ENCODE measurements at regions not wholly inside any gene's neighbourhood (a gene's known extent, or its start where the extent isn't known, plus 50 kb on each side); places are given as distances from the start of the nearest gene placed in this dataset.

DNA sequence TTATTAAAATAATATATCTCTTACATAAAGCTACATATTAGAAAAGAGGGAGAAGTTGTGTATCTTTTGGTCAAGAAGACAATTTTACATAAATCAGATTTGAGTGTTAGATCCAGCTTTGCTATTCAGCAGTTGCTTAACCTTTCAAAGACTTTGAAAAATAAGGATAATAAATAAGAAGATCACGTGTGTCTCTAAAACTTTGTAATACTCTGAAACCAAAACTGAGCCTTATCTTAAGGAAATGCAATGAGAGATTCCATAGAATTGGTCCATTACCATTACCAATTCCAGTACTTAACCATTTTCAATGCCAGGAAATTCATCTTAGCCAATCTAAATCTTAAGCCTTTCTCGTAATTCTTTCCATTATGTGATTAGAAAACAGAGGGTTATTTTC, 89.2 kb upstream of the COL5A2 start:
- no peak for DNase-seq

DNA sequence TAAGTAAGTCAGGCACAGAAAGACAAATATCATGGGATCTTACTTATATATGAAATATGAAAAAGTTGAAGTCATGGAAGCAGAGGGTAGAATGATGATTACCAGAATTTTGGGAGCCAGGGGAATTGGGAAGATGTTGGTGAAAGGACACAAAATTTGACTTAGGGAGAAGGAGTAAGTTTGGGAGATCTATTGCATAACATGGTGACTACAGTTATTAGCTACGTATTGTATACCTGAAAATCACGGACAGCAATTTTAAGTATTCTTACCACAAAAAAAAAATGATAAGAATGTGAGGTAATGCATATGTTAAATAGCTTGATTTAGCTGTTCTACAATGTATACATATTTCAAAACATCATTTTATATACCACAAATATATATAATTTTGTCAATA, 94.2 kb upstream of the COL5A2 start:
- DNase-seq, result no peak

GRCh38 chr2:189274361-189274760, 94.8 kb upstream of the COL5A2 start:
- DNase-seq, result no peak

GRCh38 chr2:189276277-189276676, 96.7 kb upstream of the COL5A2 start:
- DNase-seq, result no peak

DNA sequence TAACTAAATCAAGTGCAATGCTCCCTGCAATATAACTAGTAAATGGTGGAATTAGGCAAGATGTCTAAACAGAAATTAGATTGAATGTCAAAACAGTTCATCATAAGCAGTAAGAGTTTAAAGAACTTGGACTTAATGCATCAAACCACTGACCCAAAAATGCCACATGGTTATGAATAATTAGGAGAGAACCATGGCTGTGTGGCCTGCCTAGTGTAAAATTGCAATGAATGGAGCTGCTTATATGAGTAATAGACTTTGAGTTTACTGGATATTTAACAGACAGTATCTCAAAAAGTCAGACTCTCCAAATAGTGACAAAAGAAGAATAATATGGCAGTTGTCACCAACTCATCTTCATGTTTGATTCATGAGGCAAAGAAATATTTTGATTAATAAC, 101.6 kb upstream of the COL5A2 start:
- no peak for DNase-seq

DNA sequence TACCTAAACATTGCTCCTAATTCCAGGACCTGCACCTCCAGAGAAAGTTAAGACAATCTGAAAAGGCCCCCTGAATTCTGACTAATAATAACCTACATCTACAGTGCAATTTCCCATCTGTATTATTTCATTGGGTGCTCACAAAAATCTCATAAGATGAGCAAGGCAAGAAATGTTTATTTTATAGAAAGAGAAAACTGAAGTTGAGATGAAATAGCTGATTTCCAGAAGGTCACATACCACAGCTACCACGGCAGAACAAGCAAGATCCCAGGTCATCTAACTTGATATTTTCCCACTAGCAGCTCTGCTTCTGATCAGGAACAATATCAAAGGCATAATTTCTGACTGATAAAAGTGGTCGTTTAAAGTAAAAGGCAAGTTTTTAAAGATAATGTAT, 105.8 kb upstream of the COL5A2 start:
- no peak for DNase-seq

DNA sequence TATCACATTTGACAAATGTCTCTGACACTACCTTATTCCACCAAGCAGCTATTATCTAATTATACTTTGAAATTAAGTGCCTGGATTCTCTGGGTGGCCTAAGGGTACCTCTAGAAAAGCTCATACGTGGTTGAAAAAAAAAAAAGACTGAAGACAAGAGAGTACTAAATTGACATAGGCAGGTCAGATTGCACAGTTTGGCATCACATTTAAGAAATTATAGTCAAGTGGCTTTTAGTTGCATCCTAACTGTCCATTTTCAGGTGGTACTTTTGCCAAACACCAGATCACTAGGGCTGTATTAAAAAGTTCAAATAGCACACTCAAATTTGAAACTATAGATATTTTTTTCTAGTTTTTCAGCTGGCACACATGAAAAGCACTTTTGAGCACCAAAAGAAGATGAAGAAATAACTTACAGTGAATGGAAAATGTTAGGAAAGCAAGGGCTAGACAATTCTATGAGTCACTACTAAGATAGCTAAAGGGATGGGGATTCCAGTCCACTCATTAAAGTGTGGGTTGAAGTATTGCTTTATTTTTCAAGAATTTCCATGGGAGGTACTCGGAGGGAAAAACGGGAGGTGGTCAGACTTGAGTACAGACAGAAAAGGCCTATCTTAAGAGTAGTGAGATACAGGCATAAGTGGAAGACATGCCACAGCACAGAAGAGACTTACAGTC, 106.5 kb upstream of the COL5A2 start:
- no peak for DNase-seq

DNA sequence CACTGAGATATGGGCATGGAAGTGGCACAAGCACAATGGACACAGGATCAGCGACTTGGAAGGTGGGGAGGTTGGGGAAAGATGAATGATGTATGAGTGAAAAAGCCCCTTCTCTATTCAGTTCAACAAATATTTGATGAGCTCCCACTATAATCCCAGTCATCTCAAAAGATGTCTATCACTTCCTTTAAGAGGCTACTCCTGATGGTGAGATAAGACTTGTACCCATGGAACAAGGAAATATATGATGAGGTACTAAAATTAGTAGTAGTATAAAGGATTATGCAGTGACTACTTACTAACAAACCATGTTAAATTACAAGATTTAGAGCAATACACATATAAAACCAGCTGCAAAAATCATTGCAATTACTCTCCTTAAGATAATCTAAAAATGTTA, 107.8 kb upstream of the COL5A2 start:
- DNase-seq, result no peak

DNA sequence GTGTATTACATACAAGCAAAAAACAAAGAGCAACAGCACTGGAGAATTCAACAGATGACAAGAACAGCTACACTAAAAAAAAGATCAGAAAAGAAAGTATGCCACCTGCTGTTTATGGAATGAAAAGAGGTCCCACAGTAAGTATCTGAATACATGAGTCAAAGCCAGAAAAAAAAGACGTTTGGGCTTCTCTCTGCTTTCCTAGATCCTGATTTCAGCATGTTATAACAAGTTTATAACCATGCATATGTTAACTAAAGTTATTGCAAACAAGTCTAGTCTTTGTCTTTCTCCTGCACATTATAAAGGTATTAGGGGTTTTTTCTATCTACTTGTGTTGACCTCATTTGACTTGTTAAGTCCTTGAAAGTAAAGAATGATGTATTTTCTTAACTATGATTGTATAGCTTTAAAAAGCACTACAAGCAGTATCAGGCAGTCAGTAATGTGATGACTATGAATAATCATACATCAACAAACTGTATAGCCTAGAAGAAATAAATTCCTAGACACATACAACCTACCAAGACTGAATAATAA, 108.5 kb upstream of the COL5A2 start:
- peak; percentile 4 for DNase-seq

GRCh38 chr2:189291460-189291859, 111.9 kb upstream of the COL5A2 start:
- DNase-seq, result no peak

GRCh38 chr2:189293164-189293563, 113.6 kb upstream of the COL5A2 start:
- DNase-seq, result no peak

DNA sequence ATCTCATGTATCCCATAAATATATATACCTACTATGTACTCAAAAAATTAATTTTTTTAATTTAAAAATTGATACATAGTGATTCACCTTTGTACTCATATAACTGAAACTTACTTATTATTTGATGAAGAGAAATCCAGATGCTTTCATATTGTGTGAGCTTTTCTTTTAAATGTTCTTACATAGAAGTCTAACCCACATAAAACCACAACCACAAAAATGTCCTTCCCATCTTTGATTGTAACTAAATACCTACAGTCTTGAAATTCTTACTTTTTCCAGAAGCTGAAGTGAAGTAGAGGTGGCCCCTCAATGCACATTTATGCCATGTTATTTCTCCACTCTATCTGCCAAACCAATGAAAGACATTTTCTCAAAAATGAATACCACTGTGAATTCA, 117.9 kb upstream of the COL5A2 start:
- DNase-seq, result no peak

- no peak for DNase-seq
These were observed 118.5 kb upstream of the COL5A2 start for GRCh38 chr2:189298038-189298437.

GRCh38 chr2:189298481-189298880, 118.9 kb upstream of the COL5A2 start:
- DNase-seq, result no peak

DNA sequence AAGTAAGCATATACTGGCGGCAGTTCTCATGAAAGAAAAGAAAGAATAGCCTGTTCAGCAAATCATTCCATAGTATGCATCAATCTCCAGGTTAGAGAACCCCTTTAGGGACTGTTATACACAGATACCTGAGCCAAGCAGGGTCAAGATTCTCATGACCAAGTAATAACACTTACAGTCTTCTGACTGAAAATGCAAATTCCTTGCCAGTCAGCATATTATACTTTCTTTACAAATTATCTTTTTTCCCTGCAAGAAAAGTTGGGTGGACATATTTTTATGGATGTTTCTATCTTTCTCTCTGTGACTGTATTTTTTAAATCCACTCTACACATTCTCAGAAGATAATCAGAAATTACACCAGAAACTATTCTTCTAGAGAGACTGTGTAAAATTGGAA, 120.4 kb upstream of the COL5A2 start:
- DNase-seq, result no peak

DNA sequence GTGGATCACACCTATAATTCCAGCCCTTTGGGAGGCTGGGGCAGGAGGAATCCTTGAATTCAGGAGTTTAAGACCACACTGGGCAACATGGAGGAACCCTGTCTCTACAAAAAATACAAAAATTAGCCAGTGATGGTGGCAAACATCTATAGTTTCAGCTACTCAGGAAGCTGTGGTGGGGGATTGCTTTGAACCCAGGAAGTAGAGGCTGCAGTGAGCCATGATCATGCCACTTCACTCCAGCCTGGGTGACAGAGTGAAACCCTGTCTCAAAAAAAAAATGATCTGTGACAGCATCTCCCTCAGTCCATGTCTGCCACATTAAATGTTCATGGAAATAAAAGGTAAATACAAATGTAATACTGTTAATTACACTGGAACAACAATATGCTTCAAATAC, 121.4 kb upstream of the COL5A2 start:
- DNase-seq, result no peak

DNA sequence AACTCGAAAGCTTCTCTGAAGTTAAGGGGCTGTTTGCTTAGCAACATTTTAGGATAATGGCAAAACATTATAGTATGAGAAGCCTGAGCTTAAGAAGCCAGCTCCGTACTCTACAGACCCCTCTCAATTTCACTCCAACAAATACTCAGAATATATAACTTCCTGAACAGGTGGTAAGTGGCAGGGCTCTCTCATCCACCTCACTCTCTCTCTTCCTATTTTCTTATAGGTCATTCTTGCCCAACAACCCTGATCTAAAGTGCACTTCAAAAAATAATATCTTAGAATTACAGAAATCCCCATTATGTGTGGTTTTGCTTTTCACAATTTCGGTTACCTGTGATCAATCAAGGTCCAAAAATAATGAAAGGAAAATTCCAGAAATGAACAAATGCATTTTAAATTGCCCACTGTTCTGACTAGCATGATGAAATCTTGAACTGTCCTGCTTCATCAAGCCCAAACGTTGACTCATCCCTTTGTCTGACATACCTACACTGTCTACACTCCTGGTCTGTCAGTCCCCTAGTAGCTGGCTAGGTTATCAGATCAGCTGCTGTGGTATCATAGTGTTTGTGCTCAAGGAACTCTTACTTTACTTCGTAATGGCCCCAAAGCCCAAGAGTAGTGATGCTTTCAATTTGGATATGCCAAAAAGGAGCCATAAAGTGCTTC, 122.8 kb upstream of the COL5A2 start:
- no peak for DNase-seq

DNA sequence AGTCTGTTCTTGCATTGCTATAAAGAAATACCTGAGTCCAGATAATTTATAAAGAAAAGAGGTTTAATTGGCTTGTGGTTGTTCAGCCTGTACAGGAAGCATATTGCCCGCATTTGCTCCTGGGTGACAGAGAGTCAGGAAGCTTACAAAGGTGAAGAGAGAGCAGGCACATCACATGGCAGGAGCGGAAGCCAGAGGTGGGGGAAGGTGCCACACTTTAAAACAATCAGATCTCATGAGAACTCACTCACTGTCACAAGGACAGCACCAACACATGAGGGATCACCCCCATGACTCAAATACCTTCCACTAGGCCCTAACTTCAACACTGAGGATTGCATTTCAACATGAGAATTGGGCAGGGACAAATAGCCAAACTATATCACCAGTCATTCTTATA, 124.8 kb upstream of the COL5A2 start:
- no peak for DNase-seq

DNA sequence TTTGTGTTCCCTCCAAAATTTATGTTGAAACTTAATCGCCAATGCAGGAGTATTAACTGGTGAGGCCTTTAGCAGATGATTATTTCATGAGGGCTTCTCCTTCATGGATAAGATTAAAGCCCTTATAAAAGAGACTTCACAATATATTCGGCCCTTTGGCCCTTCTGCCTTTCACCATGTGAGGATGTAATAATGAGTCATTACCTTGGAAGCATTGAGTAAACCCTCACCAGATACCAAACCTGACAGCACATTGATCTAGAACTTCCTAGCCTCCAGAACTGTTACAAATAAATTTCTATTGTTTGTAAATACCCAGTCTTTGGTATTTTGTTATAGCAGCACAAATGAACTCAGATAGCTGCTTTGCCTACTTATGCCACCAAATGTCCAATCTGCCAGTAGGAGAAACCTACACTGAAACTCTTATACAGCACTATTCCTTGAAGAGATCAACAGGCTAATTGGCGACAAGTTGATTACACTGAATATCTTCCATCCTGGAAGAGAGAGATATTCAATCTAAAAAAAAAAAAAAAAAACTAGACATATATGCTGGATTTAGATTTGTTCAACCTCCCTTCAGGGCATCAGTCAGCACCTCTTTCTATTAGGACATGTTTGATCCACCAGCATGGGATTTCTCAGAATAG, 125.9 kb upstream of the COL5A2 start:
- no peak for DNase-seq

GRCh38 chr2:189306525-189306924, 127.0 kb upstream of the COL5A2 start:
- DNase-seq, result no peak

DNA sequence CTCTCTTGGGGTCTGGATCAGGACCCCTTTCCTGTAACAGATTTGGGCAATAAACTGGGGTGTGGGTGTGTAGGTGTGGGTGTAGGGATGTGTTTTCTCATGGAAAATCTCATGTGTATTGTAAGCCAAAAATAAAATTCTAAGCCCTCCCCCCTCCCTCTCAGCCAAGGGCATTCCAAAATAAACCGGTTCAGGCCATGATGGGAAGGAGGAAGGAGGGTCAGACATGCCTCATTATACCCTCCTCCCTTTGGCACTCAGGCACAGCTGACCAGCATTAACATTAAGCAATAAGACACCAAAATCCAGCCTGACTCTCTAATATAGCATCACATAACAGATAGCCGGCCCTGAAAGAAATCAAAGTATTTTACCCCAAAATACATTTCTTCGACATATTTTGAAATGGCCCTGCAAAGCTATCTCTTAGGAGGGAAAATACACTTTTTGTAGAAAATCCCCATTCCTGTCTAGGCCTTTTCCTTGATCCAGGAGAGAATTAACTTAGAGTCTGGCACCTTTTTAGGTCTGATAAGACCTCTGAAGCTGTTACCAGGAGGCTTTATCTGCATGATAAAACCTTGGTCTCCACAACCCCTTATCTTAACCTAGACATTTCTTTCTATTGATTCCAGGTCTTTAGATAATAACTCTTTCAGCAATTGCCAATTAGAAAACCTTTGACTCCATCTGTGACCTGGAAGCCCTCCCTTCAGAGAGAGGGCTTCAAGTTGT, 128.7 kb upstream of the COL5A2 start:
- DNase-seq, result no peak

DNA sequence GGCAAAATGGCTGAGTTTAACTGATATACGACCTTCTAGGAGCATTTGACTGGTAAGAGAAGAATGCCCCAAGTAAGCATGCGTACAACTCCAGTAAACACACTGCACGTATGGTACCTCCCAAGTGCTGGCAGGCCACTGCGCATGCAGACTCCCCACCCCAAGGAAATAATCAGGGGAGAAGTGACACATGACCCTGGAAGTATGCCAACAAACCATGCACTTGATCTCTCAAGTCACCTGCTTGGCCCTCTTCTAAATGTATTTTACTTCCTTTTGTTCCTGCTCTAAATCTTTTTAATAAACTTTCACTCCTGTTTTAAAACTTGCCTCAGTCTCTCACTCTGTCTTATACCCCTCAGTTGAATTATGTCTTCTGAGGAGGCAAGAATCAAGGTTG, 129.8 kb upstream of the COL5A2 start:
- no peak for DNase-seq

- no peak for DNase-seq
These were observed 129.1 kb upstream of the WDR75 start for GRCh38 chr2:189312211-189312610.

GRCh38 chr2:189312643-189313042, 128.6 kb upstream of the WDR75 start:
- DNase-seq, result no peak

Data from NCI-H69 (cell line).